GM19452 (cell line): ENCODE measurements at regions not wholly inside any gene's neighbourhood (a gene's known extent, or its start where the extent isn't known, plus 50 kb on each side); places are given as distances from the start of the nearest gene placed in this dataset.

Experiments
- ATAC-seq: cut with Tn5 transposase; IDR thresholded peaks from one replicate; pipeline ENCODE4 v1.9.1; 2021; ENCODE audit not compliant: unreplicated experiment

DNA sequence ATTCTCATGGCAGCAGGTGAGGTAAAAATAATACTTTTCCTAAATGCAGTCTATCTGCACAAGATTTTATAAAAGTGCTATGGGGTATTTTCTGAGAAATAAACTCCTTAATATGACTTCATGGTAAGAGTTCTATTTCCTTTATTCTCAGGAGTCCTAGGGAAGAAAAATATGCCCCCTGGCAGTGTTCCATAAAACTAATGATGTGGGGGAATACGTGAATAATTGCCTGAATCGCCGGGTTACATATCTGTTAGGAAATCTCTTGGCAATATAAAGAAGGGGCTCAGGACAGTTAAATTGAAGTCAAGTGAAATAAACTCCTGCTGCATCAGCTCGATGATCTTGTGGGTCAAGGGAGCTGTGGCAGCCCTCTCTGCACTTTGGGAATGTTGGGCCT, 229.7 kb downstream of the MAFB start:
- no peak for ATAC-seq

DNA sequence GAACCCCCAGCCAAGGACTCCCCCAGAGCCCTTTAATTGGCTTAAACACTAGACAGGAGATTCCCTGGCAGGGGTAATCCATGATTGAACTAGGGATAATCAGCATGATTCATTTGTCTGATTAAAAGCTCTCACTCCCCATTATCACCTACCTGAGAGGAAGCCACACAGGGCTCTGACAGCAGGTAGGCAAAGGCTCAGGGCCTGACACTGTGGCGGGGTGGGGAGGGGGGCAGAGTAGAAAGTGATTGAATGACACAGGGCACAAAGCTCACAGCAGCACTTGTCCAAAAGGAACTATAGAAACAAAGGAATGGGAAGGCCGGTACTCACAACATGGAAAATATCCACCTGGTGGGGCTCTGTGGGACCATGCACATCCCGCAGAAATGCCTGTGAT, 231.6 kb downstream of the MAFB start:
- no peak for ATAC-seq

DNA sequence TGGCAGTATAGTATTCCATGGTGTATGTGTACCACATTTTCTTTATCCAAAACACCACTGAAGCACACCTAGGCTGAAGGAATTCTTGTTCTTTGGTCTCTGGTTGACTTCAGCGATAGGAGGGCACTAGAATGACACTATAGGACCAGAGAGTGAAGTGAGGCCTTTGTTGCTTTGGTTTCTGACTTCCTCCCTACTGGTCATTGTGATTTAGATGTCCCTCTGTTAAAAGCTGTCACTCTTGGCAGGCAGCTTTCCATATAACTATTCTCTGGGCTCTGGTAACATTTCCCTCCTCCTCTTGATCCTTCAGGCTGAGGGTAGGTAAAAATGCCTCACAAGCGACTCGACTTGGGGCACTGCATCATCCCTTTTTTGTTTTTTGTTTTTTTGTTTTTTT, 236.3 kb downstream of the MAFB start:
- ATAC-seq = no peak

DNA sequence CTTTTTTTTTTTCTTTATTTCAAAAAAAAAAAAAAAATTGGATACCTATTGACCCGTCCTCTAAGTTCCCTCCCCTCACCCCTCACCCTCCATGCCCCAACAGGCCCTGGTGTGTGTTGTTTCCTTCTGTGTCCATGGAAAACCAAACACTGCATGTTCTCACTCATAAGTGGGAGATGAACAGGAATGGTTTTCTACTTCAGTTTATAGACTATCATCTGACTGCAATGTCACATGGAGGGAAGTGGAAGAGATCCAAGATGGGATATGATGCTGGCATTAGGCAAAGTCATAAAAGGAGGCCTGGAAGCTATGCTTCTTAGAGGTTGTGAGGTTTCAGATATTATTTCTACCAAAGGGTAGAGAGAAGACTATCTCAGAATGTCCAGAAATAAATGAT, 237.5 kb downstream of the MAFB start:
- ATAC-seq = no peak

DNA sequence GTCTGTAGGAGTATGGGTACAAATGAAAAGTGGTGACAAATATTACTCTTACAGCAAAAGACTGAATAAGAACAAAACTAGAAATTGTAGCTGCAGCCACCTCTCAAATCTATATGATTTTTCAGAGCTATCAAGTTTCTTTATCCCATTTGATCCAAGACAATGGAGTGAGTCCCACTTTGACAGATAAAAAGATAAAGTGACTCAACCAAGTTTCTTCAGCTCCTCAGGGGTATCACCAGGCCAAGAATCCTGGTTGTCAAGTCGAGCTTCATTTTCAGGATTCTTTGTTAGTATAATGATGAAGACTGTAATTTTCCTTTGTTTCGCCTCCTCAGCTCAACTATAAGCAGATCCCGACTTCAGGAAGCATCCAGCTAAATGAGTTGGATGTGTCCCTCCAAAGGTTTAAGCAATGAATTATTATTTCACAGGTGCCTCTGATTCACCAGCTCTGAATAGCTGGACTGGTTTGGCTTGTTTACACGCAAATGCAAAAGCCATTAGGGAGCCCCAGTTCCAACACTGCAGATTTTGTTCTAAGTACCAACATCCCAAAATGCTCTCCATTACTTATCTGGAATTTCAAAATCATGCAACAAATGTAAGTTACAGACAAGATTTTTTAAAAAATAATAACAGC, 238.9 kb downstream of the MAFB start:
- ATAC-seq = no peak

DNA sequence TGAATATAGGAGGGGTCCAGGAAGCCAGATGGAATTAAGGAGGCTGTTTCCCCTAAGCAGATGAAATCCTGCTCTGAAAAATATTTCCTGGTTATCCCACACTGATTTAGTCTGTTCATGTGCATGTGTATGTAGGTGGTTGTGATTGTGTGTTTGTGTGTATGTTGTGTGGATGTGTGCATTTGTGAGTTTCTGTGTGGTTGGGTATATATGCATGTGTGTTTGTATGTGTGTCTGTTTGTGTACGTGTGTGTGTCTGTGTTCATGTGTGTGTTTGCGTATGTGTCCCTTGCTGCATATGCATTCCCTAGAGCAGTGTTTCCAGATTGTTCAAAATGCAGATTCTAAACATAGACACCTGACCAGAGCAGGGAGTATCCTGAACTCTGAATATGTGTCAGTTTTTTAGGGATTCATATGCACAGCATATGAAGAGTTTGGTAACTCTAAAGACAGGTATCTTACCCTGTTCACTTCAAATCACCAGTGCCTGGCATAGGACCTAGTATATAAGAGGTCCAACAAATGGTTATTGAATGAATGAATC, 239.8 kb downstream of the MAFB start:
- ATAC-seq = no peak

DNA sequence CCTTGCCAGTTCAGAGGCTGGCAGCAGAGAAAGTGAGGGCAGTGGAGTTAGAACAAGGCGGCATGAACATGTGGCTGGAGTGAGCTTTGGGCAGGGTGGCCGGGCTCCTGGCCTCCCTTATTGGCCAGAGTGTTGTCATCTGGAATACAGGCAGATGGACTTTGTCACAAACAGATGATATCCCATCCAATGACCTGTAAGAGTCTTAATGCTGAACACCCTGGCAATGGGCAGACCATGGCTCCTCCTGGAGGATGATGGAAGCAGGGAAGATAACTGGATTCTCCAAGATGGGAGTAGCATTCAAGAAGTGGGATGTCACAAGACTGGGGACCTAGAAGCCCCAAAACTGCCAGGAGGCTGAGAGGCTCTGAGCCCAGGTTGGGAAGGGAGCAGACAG, 242.1 kb downstream of the MAFB start:
- ATAC-seq = no peak

DNA sequence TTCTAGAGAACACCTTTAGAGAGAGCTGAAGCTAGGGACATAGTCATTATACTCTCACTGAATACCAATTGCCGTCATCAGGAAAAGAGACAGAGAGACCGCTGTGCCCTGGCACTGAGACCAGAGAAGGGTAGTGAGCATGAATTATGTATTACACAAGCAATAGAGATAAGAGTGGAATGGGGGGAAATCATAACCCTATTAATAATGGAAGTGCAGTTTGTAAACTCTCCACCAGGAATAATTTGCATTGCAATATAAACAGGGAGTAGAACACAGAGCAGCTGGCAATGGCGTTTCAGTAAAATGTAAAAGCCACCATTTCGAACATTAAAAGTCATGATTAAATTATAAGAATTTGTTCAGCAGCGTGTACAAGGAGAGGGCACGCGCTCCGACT, 244.5 kb downstream of the MAFB start:
- no peak for ATAC-seq

DNA sequence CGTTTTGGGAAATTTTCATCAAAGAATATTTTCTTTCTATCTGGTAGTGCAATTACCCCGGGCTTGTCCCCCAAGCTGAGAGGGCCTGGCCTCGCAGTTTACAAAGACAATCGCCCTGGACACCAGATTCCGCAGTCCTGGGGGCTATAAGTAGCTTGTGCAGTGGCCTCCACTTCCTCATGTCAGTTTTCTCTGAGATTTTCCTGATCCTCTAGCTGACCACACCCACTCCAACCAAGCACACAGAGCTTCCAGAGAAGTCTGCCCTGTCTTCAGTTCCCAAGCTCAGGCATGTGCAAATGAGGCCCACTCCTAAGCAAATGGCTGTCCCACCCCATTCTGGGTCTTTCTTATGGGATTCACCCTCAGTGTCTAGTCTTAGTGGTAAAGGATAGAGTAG, 245.3 kb downstream of the MAFB start:
- ATAC-seq = no peak

DNA sequence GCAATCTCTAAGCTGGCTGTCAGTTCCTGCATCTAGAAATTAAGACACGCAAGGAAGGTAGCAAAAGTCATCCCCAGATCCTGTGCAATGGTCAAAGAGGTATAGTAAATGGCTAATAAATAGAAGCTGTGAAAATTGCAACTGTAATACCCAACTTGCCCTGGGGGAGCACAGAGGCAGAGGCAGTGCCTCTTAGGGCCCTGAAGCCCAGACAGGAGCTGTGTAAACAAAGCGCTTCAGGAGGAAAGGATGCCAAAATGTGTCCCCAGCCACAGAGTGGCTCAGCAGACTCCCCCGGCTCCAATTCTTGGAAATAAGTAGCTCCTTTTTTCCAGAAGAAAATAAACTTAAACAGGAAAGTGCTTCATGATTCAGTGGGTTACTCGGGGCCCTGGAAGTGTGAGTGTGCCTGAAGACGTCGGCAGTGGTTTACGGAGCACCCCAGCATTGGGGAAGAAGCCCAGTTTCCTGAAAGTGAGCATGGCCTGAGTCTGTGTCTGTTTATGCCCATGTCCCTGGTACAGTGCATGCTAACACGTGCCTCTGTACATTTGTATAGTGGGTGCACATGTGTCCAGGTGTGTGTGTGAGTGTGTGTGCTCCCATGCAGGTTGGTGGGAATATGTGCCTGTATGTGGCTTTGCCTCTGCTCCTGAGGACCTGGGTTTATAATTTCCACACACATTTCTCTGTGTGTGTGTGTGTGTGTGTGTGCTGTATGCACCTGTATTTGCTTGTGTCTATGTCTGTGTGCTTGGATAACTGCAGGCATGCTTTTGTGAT, 246.7 kb downstream of the MAFB start:
- no peak for ATAC-seq

DNA sequence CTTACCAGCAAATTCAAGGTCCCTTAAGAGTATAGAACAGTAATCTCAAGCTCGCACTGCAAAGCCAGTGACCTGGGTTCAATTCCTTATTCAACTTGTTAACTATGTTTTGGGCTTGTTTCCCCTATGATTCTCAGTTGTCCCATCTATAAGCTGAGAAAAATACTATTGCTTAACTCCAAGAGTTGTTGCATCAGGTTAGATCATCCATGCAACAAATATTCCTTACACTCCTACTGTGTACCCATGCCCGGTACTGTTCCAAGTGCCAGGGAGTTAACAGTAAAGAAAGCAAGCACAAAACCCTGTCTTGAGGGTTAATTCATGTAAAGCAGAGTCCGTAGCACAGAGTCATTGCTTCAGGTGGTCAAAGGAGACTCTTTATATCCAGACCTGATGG, 247.3 kb downstream of the MAFB start:
- no peak for ATAC-seq

DNA sequence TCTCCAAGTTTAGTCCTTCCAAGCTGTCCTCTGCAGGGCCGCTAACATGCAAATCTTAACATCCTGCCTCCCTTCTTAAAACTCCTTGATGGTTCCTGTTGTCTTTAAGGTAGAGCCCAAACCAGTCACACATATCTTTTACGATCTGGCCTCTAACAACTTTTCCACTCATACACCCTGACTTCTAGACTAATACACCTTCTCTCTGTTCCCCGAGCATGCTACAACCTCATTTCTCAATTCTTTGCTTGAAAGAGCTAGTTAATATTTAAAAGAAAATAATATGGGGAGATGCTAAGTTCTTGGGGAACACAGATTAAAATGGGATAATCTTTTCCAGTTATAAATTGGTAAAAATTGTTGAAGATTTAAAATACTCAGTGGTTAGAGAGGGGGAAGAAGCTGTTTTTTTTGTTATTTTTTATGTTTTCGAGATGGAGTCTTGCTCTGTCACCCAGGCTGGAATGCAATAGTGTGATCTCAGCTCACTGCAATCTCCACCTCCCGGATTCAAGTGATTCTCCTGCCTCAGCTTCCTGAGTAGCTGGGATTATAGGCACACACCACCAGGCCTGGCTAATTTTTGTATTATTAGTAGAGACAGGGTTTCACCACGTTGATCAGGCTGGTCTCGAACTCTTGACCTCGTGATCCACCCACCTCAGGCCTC, 250.7 kb downstream of the MAFB start:
- no peak for ATAC-seq

DNA sequence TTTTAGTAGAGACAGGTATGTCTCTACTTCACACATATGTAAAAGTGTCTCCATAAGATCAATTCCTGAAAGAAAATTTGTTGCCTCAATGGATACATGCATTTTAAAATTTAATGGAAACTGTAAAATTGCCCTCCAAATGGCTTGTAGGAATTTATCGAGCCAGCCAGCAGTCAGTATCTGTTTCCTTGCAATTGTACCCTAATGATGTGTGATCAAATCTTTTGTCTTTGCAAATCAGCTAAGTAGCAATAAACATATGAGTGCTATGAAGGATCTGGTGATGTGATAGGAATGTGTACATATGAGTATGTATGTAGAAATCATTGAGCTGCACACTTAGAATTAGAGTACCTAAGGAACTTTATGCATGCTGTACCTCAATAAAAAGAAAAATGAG, 253.0 kb downstream of the MAFB start:
- no peak for ATAC-seq

DNA sequence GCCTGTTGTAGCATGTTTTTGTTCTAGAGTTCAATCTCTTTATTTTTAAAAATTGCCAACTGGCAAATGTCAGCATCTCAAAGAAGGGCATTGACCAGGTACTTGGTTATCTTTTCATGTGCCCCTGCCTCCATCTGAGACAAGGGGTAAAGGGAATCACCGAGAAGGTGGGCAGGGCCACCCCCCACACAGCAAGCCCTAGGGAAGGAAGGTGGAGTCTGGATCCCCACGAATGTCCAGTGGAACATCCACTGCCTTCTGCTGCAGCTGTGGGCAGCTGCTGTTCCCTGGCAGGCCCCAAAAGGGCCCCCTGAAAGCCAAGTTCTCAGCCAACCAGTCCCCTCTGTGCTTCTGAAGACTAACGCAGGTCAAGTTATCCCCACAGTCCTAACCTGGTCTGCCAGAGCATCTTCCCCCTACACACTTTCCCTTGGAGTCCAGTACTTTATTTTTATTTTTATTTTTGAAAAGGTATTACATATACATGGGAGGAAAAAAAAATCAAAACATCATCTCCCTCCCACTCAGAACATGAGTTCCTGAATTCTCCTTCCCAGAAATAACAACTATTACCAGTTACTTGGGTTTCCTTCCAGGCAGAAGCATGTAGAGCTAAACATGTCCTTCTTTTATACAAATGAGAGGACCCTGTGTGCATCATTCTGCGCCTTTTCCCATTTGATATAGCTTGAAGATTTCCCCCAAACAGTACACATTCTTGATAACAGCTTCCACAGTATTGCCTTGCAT, 253.7 kb downstream of the MAFB start:
- no peak for ATAC-seq

DNA sequence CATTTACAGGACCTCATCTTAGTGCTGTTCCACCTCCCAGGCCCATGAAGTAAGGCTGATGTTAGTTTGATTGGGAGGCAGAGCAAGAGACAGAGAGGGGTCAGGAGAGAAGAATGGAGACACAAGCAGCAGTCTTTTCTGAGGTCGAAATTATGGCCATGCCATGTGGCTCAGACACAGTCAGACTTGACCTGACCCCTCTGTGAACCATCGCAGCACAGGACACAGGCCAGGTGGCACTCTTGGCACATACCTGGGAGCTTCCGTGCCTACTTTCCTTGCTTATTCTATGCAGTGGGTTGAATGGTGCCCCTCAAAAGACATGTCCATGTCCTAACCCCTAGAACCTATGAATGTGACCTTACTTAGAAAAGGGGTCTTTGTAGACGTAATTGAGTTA, 254.9 kb downstream of the MAFB start:
- ATAC-seq = no peak

DNA sequence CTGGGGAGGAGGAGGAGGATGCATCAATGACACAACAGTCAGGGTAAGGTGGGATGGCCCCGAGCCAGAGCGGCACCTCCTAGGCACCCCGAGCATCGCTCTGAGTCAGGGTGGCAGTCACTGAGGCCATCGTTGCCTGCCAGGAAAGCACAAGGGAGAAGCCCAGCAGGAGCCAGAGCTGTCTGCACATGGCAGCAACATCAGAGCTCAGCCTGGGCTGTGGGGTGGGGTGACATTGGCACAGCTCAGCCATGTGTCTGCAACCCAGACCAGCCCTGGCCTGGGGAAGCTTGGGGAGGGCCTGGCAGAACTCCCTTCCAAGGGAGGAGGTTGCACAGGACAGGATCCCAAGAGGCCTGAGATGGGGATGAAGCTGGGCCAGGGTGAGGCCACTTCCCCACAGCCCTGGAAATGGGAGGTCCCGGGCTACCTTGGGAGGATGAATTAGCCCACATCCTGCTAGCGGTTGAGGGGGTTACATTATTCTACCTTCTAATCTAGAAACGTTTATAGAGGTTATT, 255.6 kb downstream of the MAFB start:
- no peak for ATAC-seq

DNA sequence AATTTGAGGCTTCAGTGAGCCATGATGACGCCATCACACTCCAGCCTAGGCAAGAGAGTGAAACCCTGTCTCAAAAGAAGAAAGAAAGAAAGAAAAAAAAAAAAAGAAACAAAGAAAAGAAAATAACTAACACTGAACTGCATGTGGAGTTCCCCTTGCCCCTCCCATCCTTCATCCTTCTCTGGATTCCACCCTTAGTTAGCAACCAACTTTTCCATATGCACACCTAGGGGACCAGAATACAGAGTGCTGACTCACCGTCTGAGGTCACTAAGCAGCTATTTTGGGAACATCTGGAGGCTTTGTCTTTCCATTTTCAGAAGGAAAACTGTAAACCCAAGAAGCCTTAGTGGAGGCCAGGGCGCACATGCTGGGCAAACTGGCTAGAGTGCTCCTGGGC, 257.4 kb downstream of the MAFB start:
- ATAC-seq = no peak

DNA sequence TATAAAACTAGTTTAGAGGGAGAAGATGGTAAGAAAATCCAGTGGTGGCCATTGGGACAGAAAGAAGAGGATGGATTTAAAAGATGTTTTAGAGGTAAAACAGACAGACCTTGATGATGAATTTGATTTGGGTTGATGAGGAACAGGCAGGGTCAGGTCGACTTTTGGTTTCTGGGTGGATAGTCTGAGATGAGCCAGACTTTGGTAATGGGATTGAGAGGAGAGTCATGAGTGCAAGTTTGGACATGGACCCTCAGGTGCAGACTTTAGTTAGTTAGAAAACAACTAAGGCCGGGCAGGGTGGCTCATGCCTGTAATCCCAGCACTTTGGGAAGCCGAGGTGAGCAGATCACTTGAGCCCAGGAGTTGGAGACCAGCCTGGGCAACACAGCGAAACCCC, 257.9 kb downstream of the MAFB start:
- ATAC-seq = no peak

DNA sequence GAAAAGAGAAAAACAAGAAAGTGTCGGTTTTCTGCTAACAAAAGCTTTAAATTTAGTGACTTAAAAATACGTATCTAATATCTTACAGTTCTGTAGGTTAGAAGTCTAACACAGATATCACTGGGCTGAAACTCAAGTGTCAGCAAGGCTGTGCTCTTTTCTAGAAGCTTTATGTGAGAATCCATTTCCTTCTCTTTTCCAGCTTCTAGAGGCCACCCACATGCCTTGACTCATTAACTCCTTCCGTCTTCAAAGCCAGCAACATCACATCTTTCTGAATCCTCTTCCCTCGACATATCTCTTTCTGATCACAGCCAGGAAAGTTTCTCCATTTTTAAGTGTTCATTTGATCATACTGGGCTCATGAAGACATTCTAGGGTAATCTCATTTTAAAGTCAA, 262.0 kb downstream of the MAFB start:
- no peak for ATAC-seq

DNA sequence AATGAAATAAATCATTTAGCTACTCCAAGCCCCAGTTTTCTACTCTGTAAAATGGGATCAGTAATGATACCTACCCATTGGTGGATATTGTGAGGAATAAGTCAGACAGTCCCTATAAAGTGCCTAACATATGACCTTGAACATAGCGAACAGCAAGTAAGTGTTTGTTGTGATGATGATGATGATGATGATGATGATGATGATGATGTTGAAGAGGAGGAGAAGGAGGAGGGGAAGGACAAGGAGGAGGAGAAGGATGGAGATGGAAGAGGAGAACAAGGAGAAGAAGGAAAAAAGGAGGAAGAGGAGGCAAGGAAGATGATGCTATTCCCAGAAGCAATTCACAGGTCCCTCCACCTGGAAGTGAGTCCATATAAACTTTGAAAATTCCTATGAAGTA, 264.3 kb downstream of the MAFB start:
- ATAC-seq = no peak

DNA sequence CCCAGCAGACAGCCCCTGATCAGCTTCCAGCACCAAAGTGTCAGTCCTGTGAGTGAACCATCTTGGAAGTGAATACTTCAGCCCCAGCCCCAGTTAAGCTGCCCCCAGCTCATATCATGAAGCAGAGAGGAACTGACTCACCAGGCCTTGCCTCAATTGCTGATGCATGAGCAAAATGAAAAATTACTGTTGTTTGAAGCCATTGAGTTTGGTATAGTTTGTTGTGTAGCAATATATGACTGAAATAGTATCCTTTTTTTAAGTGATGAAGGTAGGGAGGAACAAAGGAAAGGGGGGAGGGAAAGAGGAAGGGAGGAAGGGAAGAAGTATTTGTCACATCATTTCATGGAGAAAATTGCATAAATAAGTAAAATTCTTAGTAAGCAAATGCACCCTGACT, 266.4 kb downstream of the MAFB start:
- ATAC-seq = no peak
